SK-N-SH (cell line): ENCODE measurements at regions not wholly inside any gene's neighbourhood (a gene's known extent, or its start where the extent isn't known, plus 50 kb on each side); places are given as distances from the start of the nearest gene placed in this dataset.

Experiments
- EP300 ChIP-seq, 2 experiments: IDR thresholded peaks; 2 replicates each; pipeline versions ENCODE4 v1.4.0 to v1.6.1; 2012; ENCODE audit warnings: borderline replicate concordance in 1 of 2, low read depth in 1 of 2, low read length in 1 of 2
- TEAD4 ChIP-seq: IDR thresholded peaks from 2 replicates; pipeline ENCODE4 v1.4.0; 2012; ENCODE audit warnings: mild to moderate bottlenecking, borderline replicate concordance; ENCODE audit not compliant: insufficient read depth
- USF2 ChIP-seq: fragments of 150-350 bp; IDR thresholded peaks from 2 replicates; pipeline ENCODE4 v1.6.1; 2017; ENCODE audit warnings: antibody characterized with exemption, low read length, low read depth, borderline replicate concordance
- TF ChIP-seq, protein P1 (sequence below): fragments of 200-600 bp; sonication (generic); IDR thresholded peaks from 2 replicates; pipeline ENCODE4 v1.6.1; 2017; ENCODE audit warnings: antibody characterized with exemption, mild to moderate bottlenecking, moderate library complexity

DNA sequence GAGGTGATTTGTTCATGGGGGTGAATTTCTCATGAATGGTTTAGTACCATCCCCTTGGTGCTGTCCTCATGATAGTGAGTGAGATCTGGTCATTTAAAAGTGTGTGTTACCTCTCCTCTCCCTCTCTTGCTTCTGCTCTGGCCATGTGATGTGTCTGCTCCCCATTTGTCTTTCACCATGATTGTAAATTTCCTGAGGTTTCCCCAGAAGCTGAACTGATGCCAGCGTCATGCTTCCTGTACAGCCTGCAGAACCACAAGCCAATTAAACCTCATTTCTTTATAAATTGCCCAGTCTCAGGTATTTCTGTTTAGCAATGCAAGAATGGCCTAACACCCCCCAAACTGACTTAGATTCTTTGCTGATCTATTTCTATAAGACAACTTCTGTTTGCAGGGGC is 249.4 kb upstream of the B3GALT2 start:
- TF ChIP-seq TEAD4 (no peak), EP300 (IDR thresholded peaks at IDR 0.05; ENCODE audit: borderline replicate concordance in 1 of 2, low read depth in 1 of 2, low read length in 1 of 2) (no peak), USF2 (no peak)
- TF ChIP-seq, protein P1, sequence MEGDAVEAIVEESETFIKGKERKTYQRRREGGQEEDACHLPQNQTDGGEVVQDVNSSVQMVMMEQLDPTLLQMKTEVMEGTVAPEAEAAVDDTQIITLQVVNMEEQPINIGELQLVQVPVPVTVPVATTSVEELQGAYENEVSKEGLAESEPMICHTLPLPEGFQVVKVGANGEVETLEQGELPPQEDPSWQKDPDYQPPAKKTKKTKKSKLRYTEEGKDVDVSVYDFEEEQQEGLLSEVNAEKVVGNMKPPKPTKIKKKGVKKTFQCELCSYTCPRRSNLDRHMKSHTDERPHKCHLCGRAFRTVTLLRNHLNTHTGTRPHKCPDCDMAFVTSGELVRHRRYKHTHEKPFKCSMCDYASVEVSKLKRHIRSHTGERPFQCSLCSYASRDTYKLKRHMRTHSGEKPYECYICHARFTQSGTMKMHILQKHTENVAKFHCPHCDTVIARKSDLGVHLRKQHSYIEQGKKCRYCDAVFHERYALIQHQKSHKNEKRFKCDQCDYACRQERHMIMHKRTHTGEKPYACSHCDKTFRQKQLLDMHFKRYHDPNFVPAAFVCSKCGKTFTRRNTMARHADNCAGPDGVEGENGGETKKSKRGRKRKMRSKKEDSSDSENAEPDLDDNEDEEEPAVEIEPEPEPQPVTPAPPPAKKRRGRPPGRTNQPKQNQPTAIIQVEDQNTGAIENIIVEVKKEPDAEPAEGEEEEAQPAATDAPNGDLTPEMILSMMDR, result no peak
